ENCODE measurements at regions not wholly inside any gene's neighbourhood (a gene's known extent, or its start where the extent isn't known, plus 50 kb on each side); places are given as distances from the start of the nearest gene placed in this dataset.

- H3K4me3 ChIP-seq = no peak overlapping the region
- no peak overlapping the region for H3K4me2 ChIP-seq (ENCODE audit: insufficient read depth, low read length)
- ATAC-seq (no peak), FAIRE-seq (no peak), DNase-seq (ENCODE audit: extremely low read depth in 1 of 4, low spot score in 3 of 4) (no peak)
- H3K27me3 ChIP-seq (ENCODE audit: control insufficient read depth in 2 of 2, insufficient read depth in 2 of 2, low read length in 2 of 2) = no peaks in the 10 kb centered on the region
- TF ChIP-seq EP300 (IDR thresholded peaks at IDR 0.05; ENCODE audit: low read length) (no peak), ZNF707 (CRISPR knock-in tag; conservative IDR thresholded peaks at IDR 0.05) (no peak), USF1 (CRISPR knock-in tag; IDR thresholded peaks at IDR 0.05) (no peak), ZNF134 (CRISPR knock-in tag; conservative IDR thresholded peaks at IDR 0.05) (no peak)
- no TSS peak for BruUV-seq (replicated peaks)
- H3K9me3 ChIP-seq (replicated peaks; ENCODE audit: control insufficient read depth, insufficient read depth, low read depth, low read length) = no peaks in the 10 kb centered on the region
- H3K79me2 ChIP-seq (ENCODE audit: control insufficient read depth, insufficient read depth, low read length) = no peaks in the 10 kb centered on the region
- intact Hi-C loops (cut with micrococcal nuclease) = no loop called here
- 0% methylated on average over 1 of the region's 1 CpG for WGBS (ENCODE audit: insufficient coverage, low coverage, missing lambda C conversion rate)
- H3K9ac ChIP-seq (ENCODE audit: insufficient read depth in 1 of 2, low read depth in 2 of 2, low read length in 2 of 2) = no peak overlapping the region
- H2AFZ ChIP-seq (ENCODE audit: low read depth, low read length) = no peak overlapping the region
- in situ Hi-C loops (cut with MboI) = no loop called here
- H4K20me1 ChIP-seq (replicated peaks; ENCODE audit: control insufficient read depth, insufficient read depth, low read length) = no peaks in the 10 kb centered on the region
- H3K9me1 ChIP-seq (ENCODE audit: control insufficient read depth, insufficient read depth, low read length) = no peaks in the 10 kb centered on the region
- no peaks in the 10 kb centered on the region for H3K4me1 ChIP-seq (replicated peaks in 1 of 2; ENCODE audit: control insufficient read depth in 2 of 2, insufficient read depth in 2 of 2, low read length in 2 of 2)
- H3K27ac ChIP-seq (ENCODE audit: extremely low read depth, low read depth, low read length) = no peak overlapping the region
- CTCF ChIA-PET (ENCODE audit: low intra/inter-chr PET ratio) = interaction anchor here (0.5 kb wide), 1 partner anchor 919 kb away, joined by 3 read pairs; no protein-coding TSS in a partner anchor
- H3K36me3 ChIP-seq (ENCODE audit: control insufficient read depth, insufficient read depth, low read length) = no peaks in the 10 kb centered on the region
- POLR2A ChIA-PET = no interaction called here
Observed at GRCh38 chr9:81377921-81378320, 311.4 kb downstream of the TLE1 start.

GRCh38 chr9:81377320-81377719 is 312.0 kb downstream of the TLE1 start:
- 0% methylated on average over 1 of the region's 2 CpGs for WGBS (ENCODE audit: insufficient coverage, low coverage, missing lambda C conversion rate)
- Histone ChIP-seq H2AFZ (ENCODE audit: low read depth, low read length) (no peak overlapping the region), H3K27me3 (ENCODE audit: control insufficient read depth in 2 of 2, insufficient read depth in 2 of 2, low read length in 2 of 2) (no peaks in the 10 kb centered on the region), H3K27ac (ENCODE audit: extremely low read depth, low read depth, low read length) (no peak overlapping the region), H3K4me3 (no peak overlapping the region), H3K79me2 (ENCODE audit: control insufficient read depth, insufficient read depth, low read length) (no peaks in the 10 kb centered on the region), H4K20me1 (replicated peaks; ENCODE audit: control insufficient read depth, insufficient read depth, low read length) (no peaks in the 10 kb centered on the region), H3K4me1 (replicated peaks in 1 of 2; ENCODE audit: control insufficient read depth in 2 of 2, insufficient read depth in 2 of 2, low read length in 2 of 2) (no peaks in the 10 kb centered on the region), H3K36me3 (ENCODE audit: control insufficient read depth, insufficient read depth, low read length) (no peaks in the 10 kb centered on the region), H3K9me1 (ENCODE audit: control insufficient read depth, insufficient read depth, low read length) (no peaks in the 10 kb centered on the region), H3K9me3 (replicated peaks; ENCODE audit: control insufficient read depth, insufficient read depth, low read depth, low read length) (no peaks in the 10 kb centered on the region), H3K9ac (ENCODE audit: insufficient read depth in 1 of 2, low read depth in 2 of 2, low read length in 2 of 2) (no peak overlapping the region), H3K4me2 (ENCODE audit: insufficient read depth, low read length) (no peak overlapping the region)
- BruUV-seq (replicated peaks) = no TSS peak
- CTCF ChIA-PET (ENCODE audit: low intra/inter-chr PET ratio) = no interaction called here
- intact Hi-C loops (cut with micrococcal nuclease) (no loop called here), in situ Hi-C loops (cut with MboI) (no loop called here)
- POLR2A ChIA-PET = no interaction called here
- ATAC-seq (no peak), DNase-seq (ENCODE audit: extremely low read depth in 1 of 4, low spot score in 3 of 4) (no peak), FAIRE-seq (no peak)
- no peak for TF ChIP-seq RREB1 (CRISPR knock-in tag; IDR thresholded peaks at IDR 0.05)
- TF ChIP-seq ZBTB49 (CRISPR knock-in tag; IDR thresholded peaks at IDR 0.05; ENCODE audit: borderline replicate concordance) = no peak
- no peak for TF ChIP-seq GATAD2A (IDR thresholded peaks at IDR 0.05)
- TF ChIP-seq STAT5A (IDR thresholded peaks at IDR 0.05; ENCODE audit: borderline replicate concordance, low read length) = no peak
